ENCODE measurements at regions not wholly inside any gene's neighbourhood (a gene's known extent, or its start where the extent isn't known, plus 50 kb on each side); places are given as distances from the start of the nearest gene placed in this dataset.

DNA sequence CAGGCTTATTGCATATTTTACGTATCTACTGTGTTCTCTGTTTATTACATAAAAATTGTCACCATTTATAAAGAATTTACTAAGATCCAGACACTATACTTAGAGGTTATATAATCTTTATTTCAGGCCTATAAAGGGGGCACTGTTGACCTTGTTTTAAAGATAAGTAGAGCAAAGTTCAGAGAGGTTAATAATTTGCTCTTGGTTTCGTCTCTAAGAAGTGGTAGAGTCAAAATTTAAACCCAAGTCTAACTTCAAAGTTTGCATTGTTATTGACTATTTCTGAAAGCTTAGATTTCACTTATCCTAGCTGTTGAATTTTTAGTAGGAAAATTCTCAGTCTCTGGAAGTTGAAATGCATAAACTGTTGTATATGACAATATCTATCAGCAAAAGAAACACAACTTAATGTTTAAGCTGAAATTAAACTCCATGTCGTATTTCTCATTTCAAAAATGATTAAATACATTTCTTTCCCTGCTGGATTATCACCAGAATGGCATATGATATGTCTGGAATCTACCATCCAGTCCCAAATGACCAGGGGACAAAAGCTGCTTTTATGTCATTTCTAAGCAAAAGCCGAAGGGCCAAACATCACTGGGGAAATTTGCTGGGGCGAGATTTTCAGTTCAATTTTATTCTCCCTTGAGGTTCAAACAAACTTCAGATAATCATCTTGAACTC, 138.4 kb downstream of the SLC7A11 start:
- Histone ChIP-seq H3K4me3 (no peak overlapping the region), H3K36me3 (no peaks in the 10 kb centered on the region), H3K27me3 (replicated peaks in 1 of 7) (no peaks in the 10 kb centered on the region), H3K27ac (peak overlapping the region in 2 of 8 donors; percentile 11 to 16), H3K9me3 (peaks cover 0 to 4% (median 0%) of the 10 kb centered on the region in 8 donors), H3K4me1 (no peaks in the 10 kb centered on the region)
- TF ChIP-seq POLR2AphosphoS5 (IDR thresholded peaks at IDR 0.05) (no peak), POLR2A (IDR thresholded peaks at IDR 0.05) (no peak)
- TF ChIP-seq, protein P1, sequence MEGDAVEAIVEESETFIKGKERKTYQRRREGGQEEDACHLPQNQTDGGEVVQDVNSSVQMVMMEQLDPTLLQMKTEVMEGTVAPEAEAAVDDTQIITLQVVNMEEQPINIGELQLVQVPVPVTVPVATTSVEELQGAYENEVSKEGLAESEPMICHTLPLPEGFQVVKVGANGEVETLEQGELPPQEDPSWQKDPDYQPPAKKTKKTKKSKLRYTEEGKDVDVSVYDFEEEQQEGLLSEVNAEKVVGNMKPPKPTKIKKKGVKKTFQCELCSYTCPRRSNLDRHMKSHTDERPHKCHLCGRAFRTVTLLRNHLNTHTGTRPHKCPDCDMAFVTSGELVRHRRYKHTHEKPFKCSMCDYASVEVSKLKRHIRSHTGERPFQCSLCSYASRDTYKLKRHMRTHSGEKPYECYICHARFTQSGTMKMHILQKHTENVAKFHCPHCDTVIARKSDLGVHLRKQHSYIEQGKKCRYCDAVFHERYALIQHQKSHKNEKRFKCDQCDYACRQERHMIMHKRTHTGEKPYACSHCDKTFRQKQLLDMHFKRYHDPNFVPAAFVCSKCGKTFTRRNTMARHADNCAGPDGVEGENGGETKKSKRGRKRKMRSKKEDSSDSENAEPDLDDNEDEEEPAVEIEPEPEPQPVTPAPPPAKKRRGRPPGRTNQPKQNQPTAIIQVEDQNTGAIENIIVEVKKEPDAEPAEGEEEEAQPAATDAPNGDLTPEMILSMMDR (IDR thresholded peaks at IDR 0.05 in 8 of 11, conservative IDR thresholded peaks at IDR 0.05 in 3 of 11), result no peak
- intact Hi-C loops (cut with DNase I; ENCODE audit: low total_unique reads), result no loop called here
- WGBS, 5 donors, result 72 to 83% (median 75%) methylated on average over 5 of the region's 5 CpGs
- no peak for DNase-seq

DNA sequence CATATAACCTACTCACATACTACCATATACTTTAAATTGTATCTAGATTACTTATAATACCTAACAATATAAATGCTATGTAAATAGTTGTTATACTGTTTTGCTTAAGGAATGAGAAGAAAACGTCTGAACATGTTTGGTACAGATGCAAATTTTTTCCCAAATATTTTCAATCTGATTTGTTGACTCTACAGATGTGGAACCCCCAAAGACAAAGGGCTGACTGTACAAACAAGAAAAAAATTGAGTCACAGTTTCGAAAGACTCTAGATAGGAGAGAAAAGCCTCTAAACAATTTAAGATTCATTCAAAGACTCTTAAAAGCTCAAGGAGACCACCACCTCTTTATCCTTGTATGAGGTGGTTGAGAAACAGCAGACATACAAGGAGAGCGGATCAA, 142.8 kb downstream of the SLC7A11 start:
- H3K36me3 ChIP-seq, result no peaks in the 10 kb centered on the region
- no peaks in the 10 kb centered on the region for H3K9me3 ChIP-seq
- TF ChIP-seq POLR2AphosphoS5 (IDR thresholded peaks at IDR 0.05) (no peak), POLR2A (IDR thresholded peaks at IDR 0.05) (no peak)
- TF ChIP-seq, protein P1 (IDR thresholded peaks at IDR 0.05 in 8 of 11, conservative IDR thresholded peaks at IDR 0.05 in 3 of 11), result no peak
- 69 to 79% (median 72%) methylated on average over 3 of the region's 3 CpGs for WGBS, 5 donors
- H3K27ac ChIP-seq, result no peak overlapping the region
- DNase-seq, result no peak
- no peaks in the 10 kb centered on the region for H3K4me1 ChIP-seq
- intact Hi-C loops (cut with DNase I; ENCODE audit: low total_unique reads), result no loop called here
- H3K4me3 ChIP-seq, result no peak overlapping the region
- H3K27me3 ChIP-seq (replicated peaks in 1 of 7), result no peaks in the 10 kb centered on the region

DNA sequence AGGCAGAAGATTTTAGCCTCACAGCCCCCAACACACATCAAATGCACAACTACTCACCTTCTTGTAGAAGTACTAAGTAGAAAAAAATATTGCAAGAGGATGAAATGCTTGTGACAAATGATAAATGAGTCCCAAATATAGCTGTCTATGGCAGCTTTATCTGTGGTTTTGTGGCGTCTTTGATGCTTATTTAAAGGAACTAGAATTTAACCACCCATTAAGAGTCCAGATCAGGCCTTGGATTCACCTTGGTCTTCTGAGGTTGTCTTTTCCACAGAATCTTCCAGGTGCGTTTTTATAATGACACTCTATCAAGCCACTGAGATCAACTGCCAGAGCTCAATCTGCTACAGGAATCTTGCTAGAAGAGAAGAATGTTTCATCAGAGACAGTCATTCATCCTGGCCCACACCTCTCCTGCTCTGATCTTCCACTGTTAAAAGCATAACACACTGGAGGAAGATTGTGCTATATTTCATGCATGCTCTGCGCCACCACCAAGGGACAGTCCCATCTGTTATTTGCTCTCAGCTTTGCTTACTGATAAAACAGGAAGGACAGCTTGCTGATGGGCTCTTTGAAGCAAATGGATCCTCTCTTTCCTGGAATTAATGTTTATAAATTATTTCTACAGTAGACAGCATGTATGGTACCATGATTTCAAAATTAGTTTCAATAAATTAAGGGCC, 144.1 kb downstream of the SLC7A11 start:
- TF ChIP-seq POLR2A (IDR thresholded peaks at IDR 0.05) (no peak), POLR2AphosphoS5 (IDR thresholded peaks at IDR 0.05) (no peak)
- TF ChIP-seq, protein P1 (IDR thresholded peaks at IDR 0.05 in 8 of 11, conservative IDR thresholded peaks at IDR 0.05 in 3 of 11), result no peak
- Histone ChIP-seq H3K27me3 (replicated peaks in 1 of 7) (no peaks in the 10 kb centered on the region), H3K36me3 (no peaks in the 10 kb centered on the region), H3K9me3 (no peaks in the 10 kb centered on the region), H3K4me1 (no peaks in the 10 kb centered on the region), H3K27ac (no peak overlapping the region), H3K4me3 (no peak overlapping the region)
- 52 to 64% (median 58%) methylated on average over 3 of the region's 3 CpGs for WGBS, 5 donors
- intact Hi-C loops (cut with DNase I; ENCODE audit: low total_unique reads), result no loop called here
- DNase-seq, result no peak

DNA sequence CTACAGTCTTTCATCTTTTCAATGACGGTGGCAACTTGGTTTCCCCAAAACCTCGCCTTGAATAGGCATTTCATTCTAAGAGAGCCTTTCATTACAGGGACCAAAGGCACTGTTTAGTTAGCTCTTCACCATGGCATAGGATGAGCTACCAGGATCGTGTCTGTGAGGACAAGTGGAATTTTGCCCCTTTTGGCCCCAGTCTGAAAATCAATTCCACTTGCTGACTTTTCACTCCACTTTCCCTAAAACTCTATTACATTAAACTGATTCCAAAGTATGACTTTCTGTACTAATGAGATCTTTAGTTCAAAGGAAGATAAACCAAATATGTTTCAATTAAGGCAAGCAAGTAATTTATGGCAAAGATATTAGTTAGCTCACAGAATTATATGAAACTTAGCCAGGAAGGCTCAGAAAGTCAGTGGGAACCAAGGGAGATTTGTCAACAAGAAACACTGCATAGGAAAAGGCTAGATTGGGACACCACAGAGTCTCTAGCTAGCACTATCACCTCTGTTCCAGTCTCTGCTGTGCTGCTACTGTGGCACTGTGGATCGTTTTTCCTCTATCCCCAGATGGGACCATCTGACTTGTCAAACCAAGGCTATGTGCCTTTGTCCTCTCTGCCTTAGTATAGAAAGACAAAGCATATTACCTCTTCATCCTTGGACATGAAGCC, 145.6 kb downstream of the SLC7A11 start:
- no peak for TF ChIP-seq POLR2AphosphoS5 (IDR thresholded peaks at IDR 0.05)
- no peak for DNase-seq
- no peaks in the 10 kb centered on the region for H3K4me1 ChIP-seq
- H3K4me3 ChIP-seq, result no peak overlapping the region
- peaks cover 0 to 4% (median 0%) of the 10 kb centered on the region in 7 donors for H3K27me3 ChIP-seq (replicated peaks in 1 of 7)
- intact Hi-C loops (cut with DNase I; ENCODE audit: low total_unique reads), result no loop called here
- 73 to 88% (median 81%) methylated on average over 4 of the region's 4 CpGs for WGBS, 5 donors
- H3K27ac ChIP-seq, result no peak overlapping the region
- no peaks in the 10 kb centered on the region for H3K9me3 ChIP-seq
- no peaks in the 10 kb centered on the region for H3K36me3 ChIP-seq
